ENCODE measurements at regions not wholly inside any gene's neighbourhood (a gene's known extent, or its start where the extent isn't known, plus 50 kb on each side); places are given as distances from the start of the nearest gene placed in this dataset.

DNA sequence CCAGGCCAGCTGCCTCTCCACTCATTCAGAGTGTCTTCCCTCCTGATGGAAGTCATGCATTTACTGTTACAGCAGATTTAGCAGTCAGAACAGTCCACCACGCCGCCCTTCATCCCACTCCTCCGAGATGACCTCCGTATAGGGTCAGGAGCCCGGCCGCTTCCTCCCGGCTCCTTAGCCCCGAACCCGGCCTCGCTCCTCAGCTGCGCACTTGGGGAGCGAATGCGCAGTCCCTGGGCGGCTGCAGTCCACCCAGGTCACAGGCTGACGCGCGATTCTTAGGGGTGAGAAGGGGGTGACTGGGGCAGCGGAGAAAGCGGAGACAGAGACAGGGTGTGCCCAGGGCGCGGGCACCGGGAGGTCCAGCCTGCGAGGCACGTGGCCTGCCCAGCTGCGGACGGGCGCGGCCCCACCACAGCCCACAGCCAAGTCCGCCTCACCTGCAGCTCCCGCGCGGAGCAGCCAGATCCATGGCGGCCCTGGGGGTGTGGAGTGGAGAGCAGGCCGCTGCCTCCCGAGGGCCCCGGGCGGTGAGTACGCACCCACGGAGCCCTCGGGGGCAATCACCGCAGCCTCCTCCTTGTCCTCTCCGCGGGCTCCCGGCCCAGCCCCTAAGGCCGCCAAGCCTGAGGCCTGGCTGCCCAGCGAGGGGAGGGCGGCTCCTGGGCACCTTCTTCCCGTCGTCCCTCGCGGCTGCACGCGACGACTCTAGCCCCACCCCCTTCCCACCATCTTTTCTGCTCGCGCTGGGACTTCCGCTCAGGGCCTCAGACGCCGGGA lies 286.6 kb downstream of the BRD1 start:
- no peak for DNase-seq

DNA sequence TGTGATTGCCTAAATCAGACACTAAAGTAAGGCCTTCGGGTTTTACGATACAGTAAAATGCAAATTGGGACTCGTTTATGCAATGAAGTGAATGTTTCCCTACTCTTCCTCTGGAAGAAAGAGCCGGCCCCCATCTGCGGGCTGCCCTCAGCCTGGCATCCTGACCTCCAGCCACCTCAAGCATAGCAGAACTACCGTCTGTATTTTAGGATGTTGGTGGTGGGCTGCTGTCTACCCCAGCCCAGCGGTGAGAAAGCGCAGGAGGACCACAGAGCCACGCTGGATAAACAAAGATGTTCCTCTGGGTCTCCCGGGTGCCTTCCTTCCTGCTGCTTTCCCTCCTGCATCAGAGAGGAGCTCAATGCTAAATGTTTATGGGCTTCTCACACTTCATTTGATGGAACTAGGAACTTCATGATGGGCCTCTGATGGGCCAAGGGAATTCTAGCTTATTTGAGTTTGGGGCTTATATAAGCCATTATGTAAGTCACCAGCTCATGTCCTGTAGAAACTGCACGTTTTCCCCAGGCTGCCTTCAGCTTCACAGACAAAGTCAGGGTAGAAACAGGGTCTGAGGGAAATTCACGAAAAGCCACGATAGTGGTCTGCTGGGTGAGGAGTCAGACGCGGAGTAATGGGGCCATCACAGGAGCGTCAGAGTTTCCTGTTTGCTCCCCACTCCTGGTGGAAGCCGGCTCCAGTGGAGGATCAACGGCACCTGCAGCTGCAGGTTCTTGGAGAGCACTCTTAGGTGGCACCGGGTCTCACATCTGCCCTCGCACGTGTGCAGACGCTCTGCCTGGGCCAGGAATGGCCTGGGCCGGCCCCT lies 287.4 kb downstream of the BRD1 start:
- DNase-seq, result no peak

DNA sequence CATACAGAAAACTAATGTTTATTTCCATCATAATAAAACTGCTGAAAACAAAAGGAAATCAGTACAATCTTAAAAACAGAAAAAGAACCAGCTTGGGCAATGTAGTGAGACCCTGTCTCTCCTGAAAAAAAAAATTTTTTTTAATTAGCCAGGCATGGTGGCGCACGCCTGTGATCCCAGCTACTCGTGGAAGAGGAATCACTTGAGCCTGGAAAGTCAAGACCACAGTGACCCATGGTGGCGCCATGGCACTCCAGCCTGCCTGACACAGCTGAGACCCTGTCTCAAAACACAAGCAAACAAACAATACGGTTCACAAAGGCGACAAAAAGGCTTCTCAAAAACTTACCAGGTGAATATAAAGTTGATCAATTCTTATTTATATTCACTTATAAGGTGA lies 289.7 kb downstream of the BRD1 start:
- no peak for DNase-seq

DNA sequence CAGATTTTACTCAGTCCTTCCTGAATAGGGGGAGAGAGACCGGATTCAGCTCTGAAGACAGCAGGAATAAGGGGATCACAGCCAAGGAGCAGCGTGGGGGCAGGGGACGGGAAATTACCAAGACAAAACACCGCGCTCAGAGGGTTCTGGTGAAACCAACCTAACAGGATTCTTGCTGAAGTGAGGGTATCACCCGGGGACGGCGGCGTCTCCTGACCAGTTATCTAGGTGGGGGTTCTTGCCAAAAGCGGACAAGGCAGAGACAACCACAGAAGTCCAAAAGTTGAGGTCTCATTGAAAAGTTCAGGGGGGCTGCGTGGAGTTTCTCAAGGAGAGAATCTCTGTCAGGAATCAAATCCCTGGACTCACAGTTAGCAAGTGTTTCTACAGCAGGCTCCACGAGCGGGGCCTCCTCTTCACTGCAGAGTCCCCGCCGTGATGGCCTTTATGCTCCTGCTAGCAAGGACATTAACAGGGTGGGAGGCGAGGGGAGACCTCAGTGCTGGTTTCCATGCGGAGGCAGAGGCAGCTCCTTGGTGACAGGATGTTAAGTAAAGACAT lies 291.0 kb downstream of the BRD1 start:
- no peak for DNase-seq

DNA sequence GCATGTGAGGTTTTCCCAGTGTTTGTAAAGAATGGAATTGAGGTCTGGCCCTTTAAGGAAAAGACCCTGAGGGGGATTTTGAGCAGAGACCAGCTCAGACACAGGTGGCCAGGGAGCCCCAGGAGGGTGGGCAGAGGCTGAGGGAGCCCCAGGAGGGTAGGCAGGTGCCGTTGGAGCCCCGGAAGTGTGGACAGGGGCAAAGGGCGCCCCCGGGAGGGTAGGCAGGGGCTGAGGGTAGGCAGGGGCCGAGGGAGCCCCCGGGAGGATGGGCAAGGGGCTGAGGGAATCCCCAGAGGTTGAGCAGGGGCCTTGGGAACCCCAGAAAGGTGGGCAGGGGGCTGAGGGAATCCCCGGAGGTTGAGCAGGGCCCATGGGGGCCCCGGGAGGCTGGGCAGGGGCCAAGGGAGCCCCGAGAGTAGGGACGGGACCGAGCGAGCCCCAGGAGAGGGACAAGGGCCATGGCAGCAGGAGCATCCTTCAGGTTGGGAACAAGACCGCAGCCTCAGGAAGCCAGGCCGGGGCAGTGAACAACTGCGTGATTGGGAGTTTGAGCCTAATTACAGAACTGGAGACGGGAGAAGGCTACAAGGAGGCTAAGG lies 292.0 kb downstream of the BRD1 start:
- no peak for DNase-seq

DNA sequence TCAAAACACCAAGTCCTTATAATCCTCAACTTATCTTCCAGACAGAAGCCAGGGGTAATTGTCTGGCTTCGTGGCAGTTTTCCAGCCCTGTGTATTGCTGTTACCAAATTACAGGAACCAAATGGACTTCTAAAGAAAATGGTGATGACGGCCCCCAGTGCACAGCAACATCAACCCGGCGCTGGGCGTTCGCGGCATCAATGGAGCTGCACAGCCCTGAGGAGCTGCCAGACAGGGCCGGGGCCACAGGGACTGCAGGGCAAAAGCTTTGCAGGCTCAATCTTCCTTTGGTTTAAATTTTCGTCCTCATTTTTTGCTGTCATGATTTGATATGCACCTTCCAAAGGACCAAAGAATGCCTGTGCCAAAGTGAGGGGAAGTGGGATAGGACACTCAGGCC lies 292.5 kb downstream of the BRD1 start:
- no peak for DNase-seq

DNA sequence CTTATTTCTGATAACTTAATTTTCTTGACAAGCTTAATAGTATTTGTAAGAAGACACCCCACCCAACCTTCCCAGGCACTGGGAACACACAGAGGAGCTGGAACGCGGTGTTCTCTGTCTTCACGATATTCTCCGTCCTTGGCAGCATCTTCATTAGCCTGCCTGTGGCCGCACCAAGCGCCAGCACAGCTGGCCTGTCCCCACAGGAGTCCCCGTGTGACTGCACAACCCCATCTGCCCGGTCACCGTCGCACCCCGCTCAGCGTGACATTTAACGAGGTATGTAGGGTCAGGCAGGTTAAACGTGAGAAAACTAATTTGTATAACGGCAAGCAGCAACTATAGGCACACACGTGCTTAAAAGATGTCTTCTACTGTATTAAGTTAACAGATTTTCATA lies 293.3 kb downstream of the BRD1 start:
- no peak for DNase-seq

DNA sequence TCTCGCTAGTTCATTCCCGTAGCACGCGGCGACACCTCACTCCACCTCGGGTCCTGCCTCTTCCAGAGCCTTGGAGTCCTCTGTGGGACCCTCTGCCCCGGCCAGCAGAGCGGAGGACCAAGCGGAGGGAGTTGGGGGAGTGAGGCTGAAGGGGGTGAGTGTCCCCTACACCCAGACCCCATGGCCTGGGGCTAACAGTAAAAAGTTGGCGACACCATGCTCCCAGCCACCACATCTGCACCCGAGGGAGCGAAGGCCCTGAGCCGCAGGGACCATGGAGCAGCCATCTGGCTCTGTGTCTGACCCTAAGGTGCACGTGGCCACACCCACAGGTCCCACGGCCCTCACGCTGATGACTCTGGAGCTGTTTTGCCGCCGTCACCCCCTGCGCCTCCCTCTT lies 293.8 kb downstream of the BRD1 start:
- no peak for DNase-seq

DNA sequence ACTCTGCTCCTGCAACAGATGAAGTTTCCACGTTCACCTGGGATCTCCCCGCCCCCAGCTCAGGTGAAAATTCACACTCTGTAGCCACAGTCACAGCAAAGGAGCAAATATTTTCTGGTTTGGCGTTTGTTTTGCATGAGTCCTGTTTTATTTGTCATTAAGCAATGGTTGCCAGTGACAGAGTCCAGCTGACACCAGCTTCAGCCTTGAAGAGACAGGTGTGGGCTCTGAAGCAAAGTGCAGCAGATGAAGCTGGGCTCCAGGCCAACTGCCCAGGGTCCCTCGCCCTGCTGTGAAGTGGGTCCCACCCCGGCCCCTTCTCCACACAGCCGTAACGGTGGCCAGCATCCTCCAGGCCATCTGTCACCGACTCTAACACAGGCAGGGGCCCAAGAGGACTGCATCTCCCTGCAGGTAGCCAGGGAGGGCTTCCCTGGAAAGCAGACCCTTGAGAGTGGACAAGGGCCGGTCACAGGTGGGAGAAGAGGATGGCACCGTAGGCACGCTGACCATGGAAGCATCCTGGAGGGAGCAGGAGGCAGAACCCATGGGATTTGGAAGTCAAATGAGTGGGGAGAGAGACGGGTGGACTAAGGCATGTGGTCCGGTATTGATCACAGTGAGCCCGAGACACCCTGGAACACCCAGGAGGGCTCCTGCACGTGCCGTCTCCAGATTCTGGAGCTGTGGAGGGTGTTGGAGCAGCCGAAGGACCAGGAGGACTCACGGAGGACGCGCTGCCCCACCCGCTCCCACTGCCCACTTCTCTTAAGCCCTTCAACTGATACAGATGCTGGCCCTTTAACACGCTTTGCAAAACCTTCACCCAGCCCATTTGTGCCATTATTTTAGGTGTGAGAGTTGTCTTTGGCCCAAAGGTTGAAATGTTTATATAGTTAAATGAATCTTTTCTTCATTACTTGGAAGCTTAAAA lies 294.5 kb downstream of the BRD1 start:
- DNase-seq, result no peak

DNA sequence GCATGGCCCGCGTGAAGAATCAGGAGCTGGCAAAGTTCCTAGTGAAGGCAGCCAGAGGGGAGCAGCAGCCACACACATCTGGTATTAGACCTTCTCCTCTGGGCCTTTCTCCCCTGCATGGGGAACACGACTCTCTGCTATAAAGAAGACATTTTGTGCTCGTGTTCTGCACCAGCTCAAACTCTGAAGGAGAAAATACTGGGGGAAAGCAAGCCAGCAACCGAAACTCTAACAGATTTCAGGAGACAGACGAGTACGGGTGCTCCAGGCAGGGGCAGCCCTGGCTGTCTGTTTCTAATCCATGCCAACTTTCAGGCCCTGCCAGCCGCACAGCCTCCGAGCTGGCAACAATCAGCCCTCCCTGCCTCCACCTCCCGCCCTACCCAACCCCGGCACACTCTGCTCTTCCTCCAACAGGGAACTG lies 296.3 kb downstream of the BRD1 start:
- DNase-seq, result no peak

DNA sequence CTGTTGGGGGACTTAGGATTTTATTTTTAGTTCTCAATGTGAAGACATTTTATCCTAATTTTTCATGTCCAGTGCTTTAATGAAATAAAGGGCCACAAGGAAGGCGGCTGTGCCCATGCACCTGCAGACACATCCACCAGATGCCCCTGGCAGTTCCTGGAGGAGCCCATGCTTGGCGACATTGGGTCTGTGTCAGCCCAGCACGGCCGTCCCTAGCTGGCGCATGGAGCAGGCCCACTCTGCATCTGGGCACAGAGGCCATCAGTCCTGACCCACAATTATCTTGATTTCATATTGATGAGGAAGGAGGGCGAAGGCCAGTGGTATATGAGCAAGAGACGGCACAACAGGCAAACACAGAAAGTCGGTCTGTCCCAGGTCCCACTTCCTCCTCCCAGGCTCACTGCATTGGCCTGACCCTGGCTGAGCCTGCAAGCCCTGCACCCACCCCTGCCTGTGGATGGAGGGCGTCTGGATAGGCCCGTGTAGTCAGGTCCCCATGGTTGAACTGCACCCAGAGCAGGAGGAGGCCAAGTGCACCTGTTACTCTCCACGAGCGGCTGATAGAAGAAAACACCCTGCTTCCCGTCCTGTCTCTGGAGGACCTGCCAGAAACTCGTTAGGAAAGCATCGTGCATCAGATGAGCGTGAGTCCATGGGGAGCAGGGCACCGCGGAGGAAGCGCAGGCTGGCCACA lies 296.9 kb downstream of the BRD1 start:
- DNase-seq, result no peak

DNA sequence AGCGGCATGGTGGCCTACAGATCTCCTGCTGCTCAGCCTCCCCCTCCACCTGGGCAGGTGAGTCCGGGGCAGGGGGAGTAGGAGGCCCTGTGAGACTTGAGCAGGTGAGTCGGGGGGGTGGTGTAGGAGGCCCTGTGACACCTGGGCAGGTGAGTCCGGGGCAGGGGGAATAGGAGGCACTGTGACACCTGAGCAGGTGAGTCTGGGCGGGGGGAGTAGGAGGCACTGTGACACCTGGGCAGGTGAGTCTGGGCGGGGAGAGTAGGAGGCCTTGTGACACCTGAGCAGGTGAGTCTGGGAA lies 299.3 kb downstream of the BRD1 start:
- DNase-seq, result no peak

DNA sequence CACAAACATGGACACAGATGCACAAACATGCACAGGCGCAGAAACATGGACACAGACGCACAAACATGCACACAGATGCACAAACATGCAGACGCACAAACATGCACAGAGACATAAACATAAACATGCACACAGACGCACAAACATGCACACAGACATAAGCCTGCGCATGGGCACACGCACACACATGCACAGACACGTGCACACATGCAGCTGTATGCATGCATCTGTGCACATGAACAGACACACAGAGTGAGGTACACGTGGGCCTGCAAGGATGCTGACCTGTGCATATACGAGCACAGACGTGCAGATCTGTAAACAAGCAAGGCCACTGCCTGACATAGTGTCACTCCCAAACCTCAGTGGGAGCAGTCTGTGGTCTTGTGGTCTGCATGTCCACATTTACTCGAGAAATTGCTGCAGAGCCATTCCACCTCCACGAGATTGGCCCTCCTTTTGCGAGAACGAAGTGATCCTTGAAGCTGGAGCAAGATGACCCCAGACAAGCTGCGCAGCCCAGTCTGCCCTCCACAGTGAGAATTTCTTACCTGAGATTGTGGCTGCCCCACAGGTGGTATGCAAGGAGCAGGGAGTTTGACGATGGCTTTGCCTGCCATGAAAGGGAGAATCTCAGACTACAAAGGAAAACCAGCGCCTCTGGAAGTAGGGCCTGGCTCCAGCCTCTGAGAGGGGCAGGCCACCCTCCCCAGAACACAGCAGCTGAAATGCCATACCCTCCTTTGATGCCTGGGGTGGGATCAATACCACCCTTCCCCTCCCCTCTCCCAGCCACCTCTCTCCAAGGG lies 299.9 kb downstream of the BRD1 start:
- no peak for DNase-seq

DNA sequence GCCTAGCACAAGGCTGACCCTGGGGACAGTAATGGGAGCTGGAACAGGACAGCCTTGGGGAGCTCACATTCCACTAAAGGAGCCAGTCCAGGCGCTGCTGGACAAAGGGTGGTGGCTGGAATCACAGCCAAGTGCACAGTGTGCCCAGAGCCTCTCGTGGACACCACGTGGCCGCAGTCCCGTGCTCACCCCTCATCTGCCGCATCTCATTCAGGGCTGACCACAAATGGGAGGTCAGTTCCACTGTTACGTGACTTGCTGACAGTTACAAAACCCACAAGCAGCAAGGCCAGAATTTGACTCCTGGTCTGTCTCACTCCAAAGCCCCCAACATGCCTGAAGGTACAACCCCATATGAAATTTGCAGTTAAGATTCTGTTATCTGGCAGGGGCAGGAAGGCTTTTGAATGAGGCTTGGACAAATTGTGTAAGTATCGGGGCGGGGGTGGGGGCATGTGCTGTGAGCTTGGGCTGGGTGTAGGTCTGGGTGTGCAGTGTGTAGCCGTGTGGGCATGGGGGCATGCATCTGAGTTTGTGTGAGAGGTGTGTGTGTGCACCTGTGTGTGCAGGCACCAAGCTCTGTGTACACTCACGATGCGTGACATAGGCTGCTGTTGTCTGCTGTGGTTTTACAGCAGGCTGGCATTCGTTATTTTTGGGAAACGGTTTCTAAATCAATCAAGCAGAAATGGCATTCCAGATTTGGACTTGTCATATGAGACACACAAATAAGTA lies 301.7 kb downstream of the BRD1 start:
- DNase-seq, result no peak

DNA sequence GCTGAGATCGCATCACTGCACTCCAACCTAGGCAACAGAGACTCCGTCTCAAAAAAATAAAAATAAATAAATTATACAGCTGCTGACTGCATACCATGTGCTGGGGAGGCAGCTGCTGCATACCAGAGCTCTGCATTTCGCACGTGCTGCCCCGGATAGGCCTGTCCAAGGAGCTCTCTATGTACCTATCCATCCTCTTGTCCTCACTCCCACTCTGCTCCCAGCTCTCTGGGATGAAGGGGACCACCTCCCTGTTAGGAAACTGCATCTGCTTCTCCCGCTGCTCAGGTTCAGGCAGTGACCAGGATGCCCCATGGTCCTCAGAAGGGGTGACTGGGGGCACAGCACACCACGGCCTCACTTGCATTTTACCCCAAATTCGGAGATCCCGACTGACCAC lies 302.3 kb downstream of the BRD1 start:
- no peak for DNase-seq

DNA sequence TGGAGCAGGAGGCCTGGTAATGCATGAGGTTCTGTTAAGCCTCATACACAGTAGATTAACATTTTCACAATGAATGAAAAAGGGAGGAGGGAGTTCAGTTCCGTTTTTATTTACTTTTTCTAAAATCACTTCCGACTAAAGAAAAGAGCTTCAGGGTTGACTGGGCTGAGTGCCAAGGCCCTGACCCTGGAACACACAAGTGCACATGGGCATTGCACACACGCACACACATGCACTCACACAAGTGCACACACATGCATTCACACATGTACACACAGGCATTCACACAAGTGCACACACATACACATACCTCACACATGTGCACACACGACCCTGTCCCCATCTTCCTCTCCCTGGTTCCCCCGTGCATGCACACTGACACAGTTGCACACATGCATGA lies 303.3 kb downstream of the BRD1 start:
- no peak for DNase-seq

DNA sequence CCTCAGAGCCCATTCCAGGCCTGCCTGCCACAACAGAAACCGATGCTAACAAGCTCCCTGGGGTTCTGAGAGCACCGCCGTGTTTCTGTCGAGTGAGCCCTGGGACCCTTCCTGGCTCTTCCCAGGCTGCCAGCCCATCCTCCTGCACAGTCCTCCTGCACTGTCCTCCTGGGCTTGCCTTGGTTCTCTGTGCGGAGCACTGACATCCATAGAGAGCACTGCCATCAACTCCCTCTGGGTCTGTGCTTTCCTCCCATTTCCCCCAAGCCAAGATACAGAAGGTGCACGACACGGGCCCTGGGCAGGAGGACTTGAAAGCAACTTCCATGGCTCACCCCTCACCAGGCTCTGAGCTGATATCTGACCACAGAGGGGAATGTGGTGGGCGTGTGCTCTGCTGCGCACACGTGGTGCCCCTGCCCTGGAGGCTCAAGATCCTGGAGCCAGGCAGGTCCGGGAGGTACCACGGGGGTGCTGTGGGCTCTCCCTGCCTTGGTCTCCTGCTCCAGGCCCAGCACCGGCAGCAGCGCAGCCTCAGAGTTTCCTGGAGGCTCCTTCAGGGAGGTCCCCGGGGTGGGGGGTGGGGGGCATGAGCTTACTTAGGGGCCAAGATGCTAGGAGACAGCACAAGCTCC lies 304.2 kb downstream of the BRD1 start:
- DNase-seq, result no peak

DNA sequence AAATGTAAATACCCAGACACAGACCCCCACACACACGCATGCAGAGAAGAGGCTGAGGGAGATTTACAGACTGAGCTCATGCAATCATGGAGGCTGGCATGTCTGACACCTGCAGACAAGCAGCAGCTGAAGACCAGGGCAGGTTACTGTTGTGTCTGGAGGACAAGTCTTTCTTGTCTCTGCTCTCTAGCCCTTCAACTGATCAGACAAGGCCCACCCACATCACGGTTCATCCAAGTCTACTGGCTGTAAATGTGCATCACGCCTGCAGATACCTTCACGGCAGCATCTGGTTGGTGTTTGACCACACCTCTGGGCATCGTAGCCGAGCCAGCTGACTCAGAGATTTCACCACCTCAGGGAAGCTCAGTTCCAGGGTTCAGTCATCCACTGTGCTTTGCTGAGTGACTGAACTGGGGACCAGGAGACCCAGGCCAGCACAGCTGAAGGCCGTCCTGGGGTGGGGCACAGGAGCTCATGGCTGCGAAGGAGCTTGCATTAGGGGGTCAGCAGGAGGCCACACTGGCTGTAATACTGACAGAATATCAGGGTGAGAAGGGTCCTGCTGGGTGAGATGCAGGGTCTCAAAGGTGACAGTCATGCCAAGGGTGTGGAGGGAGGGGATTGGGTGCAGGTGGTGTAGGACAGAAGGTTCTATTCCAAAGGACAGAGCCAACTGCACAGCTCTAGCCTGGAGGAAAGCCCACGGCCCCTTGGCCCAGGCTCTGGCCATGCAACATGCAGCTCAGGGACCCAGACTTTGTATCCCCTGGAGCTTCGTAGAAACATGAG lies 304.9 kb downstream of the BRD1 start:
- no peak for DNase-seq

DNA sequence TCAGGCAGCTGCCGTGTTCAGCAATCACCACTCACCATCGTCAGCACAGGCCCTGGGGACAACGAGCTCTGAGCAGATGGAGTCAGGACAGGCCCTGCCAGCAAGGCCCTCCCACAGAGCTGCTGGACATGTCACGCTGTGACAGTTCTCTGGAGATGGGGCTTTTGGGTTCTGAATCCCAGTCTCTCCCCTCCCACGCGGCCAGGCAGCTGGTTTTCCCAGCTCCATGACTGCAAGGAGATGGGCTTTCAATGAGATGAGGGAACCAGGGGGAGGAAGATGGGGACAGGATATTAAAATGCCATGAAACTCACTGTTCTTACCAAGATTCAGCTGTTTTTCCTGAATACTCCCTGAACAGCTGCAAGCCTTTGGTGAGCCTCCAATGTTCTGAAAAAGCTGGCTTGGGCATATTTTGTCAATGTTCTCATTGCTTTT lies 305.9 kb downstream of the BRD1 start:
- no peak for DNase-seq
